DLD1 (cell line): ENCODE measurements at regions not wholly inside any gene's neighbourhood (a gene's known extent, or its start where the extent isn't known, plus 50 kb on each side); places are given as distances from the start of the nearest gene placed in this dataset.
"Not testable (repeated sequence)": the region's sequence is repeated elsewhere in the genome, so short reads cannot be mapped to it uniquely, and the experiment has no call there.

ENCODE experiments used
- in situ Hi-C: cut with HindIII; loops from 2 replicates; pipeline ENCODE4 v1.10.0; 2017; ENCODE audit warnings: low sequenced_read_pairs

GRCh38 chr7:27457120-27457519 lies 205.6 kb downstream of the HIBADH start:
- in situ Hi-C loops: not testable (repeated sequence)

GRCh38 chr7:27457603-27458565 lies 204.8 kb downstream of the HIBADH start:
- in situ Hi-C loops: not testable (repeated sequence)

- in situ Hi-C loops: no loop called here
Measured at GRCh38 chr7:27459021-27459730, 203.5 kb downstream of the HIBADH start.

GRCh38 chr7:27459731-27460053 lies 203.0 kb downstream of the HIBADH start:
- in situ Hi-C loops: no loop called here

GRCh38 chr7:27462575-27463270 lies 200.0 kb downstream of the HIBADH start:
- in situ Hi-C loops: no loop called here

- in situ Hi-C loops: no loop called here
Measured at GRCh38 chr7:27464970-27465369, 197.7 kb downstream of the HIBADH start.

GRCh38 chr7:27466703-27467102 lies 196.0 kb downstream of the HIBADH start:
- in situ Hi-C loops: no loop called here

GRCh38 chr7:27472043-27472442 lies 190.6 kb downstream of the HIBADH start:
- in situ Hi-C loops: no loop called here
